ENCODE measurements at regions not wholly inside any gene's neighbourhood (a gene's known extent, or its start where the extent isn't known, plus 50 kb on each side); places are given as distances from the start of the nearest gene placed in this dataset.
"Not testable (repeated sequence)": the region's sequence is repeated elsewhere in the genome, so short reads cannot be mapped to it uniquely, and the experiment has no call there.

DNA sequence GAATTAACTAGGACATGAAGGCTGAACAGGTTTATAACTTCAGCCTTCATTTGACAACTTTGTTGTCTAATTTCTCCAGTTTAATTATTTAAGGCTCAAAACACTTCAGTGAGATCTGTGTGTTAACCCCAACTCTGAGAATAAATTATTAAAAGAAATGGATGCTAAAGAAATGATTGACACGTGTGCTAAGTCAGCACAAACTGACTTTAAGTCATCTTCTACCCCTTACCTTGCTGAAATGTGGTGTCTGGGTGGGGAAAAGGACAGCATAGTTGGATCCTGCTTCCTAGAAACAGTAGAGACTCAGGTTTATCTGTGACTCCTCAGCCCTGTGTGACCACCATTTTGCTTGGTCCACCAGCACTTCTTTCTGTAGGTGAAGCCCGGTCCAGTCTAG lies 324.8 kb upstream of the NPSR1 start:
- DNase-seq (ENCODE audit: low read depth): no peak

DNA sequence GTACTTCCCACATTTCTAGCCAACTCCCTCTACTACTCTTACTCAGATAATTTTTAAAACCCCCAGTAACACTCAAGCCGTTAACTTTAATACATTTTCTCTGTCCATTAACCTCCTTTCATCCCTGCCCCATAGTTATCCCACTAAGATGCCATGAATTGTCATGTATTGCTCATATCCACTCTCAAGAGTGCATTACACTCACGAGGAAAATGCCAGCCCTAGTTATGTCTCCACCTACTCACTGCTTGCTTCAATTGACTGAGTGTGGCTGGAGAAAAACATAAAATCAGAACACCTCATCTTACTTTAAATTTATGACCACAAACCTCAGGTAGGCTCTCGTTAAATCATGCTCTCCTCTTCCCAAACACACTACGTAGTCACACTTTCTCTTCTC lies 324.1 kb upstream of the NPSR1 start:
- no peak for DNase-seq (ENCODE audit: low read depth)

DNA sequence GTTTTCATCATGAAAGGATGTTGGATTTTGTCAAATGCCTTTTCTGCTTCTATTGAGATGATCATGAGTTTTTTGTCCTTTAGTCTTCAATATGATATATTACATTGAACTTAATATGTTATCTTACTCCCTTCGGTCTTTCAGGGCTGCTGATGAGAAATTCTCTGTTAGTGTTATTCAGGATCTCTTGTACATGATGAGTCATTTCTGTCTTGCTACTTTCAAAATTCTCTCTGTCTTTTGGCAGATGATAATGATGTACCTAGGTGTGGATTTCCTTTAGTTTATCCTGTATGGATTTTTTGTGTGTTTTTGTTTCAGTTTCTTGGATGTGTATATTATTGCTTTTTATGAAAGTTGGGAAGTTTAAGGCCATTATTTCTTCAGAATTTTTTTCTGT lies 320.9 kb upstream of the NPSR1 start:
- DNase-seq (ENCODE audit: low read depth): no peak

DNA sequence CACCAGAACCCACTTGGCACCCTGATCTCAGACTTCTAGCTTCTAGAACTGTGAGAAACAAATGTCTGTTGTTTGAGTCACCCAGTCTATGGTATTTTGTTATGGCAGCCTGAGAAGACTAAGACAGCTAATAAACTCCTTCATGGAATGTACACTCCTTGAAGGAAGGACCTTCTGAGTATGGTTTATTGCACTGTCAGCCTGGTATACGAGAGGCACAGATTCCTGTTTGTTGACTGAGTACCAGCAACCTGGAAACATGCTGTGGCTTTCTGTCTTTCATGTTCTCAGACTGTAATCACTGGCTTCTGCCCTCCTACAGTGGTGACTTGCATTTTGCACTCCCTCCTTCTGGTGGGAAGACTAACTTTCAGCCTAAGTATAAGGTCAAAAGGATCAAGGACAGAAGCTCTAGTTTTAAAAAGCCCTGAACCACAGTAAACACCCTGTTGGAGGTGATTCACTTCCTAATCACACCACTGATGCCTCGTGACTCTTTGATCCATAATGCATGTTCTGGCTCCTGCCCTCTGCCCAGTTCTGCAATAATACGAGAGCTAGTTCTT lies 319.0 kb upstream of the NPSR1 start:
- DNase-seq (ENCODE audit: low read depth): no peak

DNA sequence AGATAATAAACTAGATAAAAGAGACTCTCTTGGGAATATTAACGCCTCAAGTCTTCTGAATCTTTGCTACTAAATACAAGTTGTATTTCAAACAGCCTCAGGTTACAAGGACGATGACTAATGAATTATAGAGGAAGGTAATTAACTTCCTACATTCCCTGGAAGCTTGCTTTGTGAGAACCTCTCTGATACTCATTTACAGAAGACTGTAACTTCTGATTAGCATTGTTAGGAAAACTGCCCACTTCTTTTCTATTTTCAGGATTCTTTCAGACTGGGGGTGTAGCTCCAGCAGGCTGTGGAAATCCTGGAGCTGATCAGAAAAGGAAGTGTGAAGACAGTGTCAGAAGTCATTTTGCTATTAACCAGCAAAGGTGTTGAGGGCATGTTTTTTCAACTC lies 316.7 kb upstream of the NPSR1 start:
- DNase-seq (ENCODE audit: low read depth): no peak

DNA sequence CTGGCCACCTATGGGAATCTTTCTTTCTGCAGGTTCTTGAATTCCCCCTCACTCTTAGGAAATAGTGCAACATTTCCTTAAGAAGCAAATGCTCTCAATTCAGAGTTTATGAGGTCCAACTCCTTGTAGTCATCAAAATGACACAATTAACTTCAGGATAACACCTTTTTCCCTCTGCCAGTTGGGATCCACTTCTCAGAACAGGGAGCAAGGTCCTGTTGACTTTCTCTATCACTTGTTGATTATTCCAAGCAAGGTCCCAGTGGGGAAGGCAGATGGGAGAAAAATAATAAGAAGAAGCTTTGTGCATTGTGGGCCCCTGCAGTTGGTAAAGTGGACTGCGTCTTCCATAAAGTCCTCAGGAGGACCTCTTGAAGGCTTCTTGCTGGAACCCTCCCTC lies 315.6 kb upstream of the NPSR1 start:
- DNase-seq (ENCODE audit: low read depth): no peak

DNA sequence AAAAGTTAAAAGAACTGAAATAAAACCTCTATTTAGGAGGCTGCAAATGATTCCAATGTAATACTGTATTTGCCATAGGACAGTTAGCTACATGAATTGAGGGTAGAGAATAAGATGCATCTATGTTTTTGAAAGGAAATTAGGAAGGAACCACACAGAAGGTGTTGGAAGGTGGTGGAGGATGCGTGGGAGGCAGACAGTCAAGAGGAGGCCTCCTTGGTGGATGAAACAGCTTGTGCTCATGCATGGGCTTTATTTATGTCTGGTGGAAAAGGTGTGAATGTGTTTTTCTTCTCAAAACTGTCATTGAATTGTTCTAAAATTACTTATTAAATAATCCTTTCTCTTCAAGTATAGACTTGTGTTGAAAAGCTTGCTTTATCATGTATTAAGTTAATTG lies 314.4 kb upstream of the NPSR1 start:
- no peak for DNase-seq (ENCODE audit: low read depth)

DNA sequence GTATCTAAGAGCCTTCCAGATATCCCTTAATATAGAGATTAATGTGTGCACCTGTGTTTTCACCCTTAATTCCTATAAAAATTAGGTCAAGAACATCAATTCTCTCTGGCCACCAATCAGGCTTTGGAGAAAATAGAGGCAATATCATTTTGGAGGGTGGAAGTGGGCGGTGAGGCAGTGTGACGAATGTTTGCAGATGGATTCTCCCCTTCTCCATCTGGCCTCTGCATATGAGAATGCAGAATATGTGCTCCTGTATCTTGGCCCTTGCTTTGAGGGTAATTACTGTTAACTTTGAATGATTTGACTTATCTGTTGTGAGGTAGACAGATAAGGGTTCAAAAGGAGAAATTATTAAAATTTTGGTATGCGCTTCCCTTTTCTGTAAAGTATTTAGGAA lies 304.0 kb upstream of the NPSR1 start:
- DNase-seq (ENCODE audit: low read depth): no peak

DNA sequence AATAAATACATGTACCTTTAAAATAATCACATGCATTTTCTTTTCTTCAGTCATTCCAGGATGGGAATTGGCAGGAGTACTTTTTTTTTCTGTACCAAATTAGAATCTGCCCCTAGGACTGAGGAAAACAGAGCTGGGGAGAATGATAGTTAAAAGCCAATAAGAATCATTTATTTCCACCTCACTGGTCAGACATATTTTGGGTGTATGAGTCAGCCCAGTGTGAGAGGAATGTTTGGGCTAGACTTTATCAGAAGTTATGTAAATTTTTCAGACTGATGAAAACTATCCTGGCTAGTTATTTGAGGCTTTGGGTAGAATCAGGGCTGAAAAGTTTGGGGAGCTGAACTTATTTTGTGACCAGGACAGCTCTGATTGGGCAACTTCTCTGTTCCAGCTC lies 303.1 kb upstream of the NPSR1 start:
- DNase-seq (ENCODE audit: low read depth): no peak

DNA sequence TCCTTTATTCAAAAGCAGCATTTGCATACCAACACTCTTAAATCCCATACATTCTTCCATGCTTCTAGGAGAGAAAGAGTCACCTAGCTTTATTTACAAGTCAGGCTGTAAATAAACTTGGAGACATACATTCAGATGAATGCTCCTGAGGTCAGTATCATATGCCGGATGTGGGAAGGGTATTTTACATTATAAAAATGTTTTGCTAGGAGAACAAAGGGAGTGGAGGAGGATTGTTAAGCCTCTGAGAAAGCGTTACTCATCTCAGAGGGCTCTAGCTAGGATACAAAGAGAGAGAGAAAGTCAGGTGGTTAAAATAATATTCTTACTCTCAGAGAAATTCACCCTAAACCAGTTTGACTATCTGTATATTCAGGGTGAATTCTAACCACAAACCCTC lies 300.9 kb upstream of the NPSR1 start:
- no peak for DNase-seq (ENCODE audit: low read depth)

DNA sequence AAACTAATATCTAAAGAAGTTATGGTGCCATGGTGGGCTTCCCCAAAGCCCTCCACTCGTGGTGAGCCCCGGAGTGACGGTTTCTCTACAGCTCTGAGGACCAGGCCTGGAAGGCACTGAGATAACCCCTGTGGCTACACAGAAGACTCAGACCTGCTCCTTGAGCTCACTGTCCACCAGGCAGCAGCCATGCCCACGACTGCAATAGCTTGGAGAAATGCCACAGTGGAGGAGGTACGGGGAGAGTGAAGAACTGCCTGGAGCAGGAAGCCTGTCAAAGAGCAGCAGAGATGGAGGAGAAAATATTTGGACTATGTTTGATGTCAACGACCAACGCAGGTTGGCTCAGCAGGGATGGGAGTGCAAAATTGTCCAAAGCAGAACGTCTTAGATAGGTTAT lies 300.1 kb upstream of the NPSR1 start:
- DNase-seq (ENCODE audit: low read depth): no peak

DNA sequence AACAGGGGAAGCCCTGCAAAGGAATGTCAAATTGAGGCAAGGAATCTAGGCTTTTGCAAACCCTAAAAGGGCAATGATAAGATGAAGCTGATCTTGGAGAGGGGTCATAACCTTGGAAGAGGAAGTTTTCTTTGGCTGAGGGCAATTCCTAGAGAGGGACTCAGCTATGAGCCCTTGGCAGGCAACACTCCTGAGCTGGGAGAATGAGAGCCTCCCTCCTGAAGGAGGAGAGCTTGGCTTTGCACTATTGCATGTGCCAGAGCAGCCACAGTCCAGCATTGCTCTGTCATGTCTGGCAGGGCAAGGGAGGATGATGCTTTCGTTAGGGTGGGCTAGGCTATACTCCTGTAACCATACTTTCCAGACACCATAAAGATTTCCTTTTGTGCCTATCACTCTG lies 299.4 kb upstream of the NPSR1 start:
- DNase-seq (ENCODE audit: low read depth): not testable (repeated sequence)

DNA sequence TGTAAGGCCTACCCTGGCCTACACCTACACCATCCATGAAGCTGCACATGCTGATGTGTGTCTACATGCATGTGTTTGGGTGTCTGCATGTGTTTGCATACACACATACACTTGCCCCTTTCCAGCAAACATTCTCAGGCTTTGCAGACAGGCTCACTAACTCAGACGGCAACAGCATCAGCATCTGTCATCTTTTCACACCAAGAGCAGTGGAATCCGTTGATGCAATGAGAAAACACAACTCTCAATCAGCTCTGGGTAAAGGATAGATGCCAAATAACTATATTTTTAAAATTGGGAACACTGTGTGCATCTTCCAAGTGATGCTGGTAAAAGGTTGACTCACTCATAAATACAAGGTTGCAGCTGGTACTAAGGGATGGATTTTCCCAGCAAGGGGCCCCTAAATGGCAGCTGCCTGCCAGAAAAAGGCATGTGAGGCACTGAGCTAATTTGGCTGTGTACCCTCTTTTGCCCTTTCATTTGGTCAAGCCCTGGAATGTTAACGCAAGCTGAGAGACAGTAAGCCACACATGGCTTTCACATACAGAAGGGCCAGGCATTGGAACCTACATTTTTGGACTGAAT lies 296.3 kb upstream of the NPSR1 start:
- DNase-seq (ENCODE audit: low read depth): no peak

DNA sequence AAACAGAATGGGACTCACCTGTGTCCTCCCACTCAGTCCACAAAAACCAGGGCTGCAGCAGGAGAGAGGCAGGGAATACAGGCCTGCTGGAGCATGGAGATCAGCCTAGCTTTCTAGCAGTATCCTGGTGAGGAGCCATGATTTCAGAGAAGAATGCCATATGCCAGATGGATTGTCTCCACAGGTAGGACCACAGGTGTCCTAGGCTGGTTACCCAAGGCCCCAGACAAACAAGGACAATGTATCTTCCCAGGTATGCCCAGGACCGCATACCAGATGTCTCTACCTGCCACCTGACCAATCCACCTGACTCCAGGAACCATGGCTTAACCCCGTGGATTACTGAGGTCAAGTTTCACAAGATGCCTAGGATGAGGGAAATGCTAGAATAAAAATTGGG lies 295.4 kb upstream of the NPSR1 start:
- no peak for DNase-seq (ENCODE audit: low read depth)

DNA sequence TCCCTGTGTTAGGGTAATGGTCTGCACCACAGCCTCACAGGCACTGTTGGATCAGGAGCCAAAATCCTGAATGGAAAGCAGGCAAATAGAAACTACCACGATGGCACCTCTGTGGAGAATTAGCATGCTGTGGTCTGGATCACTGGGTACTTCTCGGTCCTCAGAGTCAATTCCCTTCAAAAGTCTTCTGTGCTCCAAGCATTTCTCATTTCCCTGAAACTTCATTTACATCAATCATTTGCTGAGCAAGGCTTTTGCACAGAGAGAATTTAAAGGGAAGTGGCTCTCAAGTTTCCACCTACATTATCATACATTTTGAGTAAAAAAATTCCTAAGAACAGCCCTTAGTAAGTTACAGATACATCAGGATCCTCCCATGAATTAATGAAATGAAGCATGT lies 293.9 kb upstream of the NPSR1 start:
- DNase-seq (ENCODE audit: low read depth): no peak

DNA sequence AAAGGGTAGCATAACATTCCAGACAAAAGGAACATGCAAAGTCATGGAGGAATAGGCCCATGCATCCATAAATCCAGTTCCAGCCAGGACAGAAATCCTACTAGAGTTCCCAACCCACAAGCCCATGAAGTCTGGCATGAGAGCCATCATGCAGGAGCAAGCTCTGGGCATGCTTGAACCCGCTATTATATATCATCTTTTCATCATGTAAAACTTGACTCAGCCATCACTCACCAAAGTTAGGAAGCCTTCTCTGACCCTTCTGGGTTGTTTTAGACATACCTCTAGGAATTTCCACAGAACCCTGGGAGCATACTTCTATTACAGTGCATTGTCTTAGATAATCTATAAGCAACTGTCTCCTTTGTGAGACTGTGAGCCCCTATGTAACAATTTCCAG lies 293.0 kb upstream of the NPSR1 start:
- DNase-seq (ENCODE audit: low read depth): no peak

DNA sequence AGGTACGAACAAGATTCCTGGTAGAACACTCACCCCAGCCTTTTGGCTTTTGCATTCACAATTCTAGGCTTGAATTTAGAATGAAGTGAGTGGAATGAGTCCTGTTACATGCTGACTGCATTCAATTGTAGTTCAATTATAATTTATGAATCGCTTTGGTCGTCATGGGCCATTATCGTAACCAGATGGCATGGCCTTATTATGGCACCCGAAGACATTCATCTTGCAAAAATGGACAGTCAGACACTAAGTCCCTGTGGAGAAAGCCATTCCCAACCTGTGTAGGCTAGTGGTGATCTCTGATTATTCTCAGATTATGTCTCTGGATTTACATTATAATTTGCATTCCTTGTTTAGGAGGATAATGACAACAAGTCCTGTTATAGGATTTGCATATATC lies 292.4 kb upstream of the NPSR1 start:
- DNase-seq (ENCODE audit: low read depth): no peak

DNA sequence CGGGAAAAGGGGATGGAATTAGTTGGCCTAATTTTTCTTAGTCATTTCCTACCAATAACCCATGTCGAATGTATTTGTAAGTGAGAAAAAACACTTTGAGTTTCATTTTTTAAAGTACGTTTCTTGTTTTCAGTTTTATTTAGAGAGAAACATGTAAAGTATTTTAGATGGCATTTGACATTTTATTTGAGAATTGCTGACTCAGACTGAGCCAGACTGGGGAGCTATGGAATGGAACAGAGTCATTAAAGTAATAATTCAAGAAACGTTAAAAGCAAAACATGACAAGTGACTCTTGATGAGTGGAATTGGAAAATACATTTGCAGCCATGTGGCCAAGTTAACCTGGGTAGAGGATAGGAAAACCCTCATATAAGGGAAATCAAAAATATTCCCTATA lies 286.1 kb upstream of the NPSR1 start:
- DNase-seq (ENCODE audit: low read depth): no peak

DNA sequence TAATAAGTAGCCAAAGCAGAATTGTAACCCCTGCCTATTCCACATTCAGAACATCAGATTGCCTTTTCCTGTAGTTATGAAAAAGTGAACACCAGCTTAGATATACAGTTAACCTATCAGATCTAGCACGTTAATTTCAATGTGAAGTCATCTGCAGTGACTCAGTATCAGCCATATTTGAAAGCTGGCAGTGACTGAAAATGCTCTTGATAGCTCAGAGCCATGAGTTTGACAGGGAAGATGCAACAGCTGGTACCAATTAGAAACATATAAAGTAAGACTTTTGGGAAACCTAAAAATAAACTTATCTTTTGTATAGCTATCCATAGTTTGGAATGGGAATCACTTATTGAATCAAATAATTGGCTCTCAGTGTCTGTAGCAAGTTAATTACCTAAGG lies 284.1 kb upstream of the NPSR1 start:
- no peak for DNase-seq (ENCODE audit: low read depth)

DNA sequence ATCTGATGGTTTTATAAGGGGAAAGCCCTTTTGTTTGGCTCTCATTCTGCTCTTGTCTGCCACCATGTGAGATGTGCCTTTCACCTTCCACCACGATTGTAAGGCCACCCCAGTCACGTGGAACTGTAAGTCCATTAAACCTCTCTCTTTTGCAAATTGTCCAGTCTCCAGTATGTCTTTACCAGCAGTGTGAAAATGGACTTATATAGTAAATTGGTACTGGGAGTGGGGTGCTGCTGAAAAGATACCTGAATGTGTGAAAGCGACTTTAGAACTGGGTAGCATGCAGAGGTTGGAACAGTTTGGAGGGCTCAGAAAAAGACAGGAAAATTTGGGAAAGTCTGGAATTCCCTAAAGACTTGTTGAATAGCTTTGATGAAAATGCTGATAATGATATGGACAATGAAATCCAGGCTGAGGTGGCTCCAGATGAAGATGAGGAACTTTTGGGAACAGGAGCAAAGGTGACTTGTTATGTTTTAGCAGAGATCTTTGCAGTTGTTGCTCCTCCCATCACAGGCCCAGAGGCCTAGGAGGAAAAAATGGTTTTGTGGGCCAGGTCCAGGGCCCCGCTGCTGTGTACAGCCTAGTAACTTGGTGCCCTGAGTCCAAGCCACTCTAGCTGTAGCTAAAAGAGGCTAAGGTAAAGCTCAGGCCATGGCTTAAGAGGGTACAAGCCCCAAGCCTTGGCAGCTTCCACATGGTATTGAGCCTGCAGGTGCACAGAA lies 275.7 kb upstream of the NPSR1 start:
- no peak for DNase-seq (ENCODE audit: low read depth)

DNA sequence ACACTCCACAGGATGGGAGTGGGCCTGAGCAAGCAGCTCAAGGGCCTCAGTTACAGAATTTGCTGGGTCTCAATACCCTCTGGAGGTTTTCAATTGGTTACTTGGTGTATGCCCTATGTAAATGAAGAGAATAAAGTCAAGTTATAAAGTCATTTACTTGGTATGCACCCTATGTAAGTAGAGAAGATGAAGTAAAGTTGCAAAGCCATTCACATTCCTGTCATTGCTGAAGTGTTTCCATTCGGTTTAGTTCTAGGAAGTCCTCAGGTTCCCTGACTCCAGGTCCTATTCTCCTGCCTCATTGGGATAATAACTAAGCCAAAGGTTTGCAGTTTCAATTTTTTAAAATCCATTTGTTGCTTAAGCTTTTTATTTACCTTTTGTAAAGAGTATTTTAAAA lies 272.6 kb upstream of the NPSR1 start:
- DNase-seq (ENCODE audit: low read depth): no peak

DNA sequence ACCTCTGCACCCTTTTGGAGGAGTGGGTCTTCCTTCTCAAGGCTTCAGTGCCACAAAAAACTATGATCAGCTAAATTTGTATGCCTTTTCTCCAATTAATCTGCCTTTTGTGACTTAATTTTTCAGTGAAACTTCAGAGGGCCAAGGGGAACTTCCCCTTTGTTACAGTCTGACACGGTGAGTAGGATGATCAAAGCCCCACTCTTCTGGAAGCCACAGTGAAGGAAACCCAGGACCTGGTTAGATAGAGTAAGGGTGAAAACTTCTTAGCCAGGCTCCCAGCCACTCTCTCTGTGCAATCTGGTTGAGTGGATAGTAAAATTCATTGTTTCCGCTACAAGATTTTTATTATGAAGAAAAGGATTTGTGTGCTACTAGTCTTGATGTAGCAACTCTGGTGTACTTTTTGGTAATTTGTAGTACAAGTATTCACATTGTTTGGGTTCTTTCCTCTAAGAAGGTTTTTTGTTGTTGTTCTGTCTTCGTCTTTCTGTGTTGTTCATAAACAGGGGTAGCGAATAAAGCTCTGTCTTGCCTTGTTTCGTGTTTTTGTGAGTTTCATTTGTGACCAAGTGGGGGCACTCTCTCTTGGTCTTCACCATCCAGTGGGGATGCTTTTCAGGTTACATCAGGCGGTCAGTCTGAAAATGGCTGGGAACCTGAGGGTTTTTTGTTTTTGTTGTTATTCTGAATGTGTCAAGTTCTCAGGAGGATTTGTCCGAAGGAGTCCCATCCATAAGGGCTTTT lies 268.5 kb upstream of the NPSR1 start:
- no peak for DNase-seq (ENCODE audit: low read depth)

DNA sequence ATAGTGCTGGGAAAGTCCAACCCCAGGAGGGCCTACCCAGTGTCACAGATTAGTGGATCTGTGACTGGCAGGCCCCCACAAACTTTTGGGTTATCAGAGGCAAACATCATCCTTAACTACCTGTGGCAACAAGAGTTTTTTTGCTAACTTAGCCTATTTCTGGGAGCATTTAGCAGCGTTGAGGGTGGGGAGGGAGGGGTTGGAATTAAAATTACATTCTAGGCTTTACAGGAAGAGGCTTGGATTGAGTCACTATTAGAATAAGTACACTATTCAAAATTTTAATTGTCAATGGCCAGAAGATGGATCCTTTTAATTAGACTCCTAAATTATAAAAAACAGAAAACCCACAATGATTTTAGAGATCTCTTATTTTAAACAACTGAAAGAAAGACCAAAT lies 267.9 kb upstream of the NPSR1 start:
- no peak for DNase-seq (ENCODE audit: low read depth)

All from fibroblast of gingiva (primary cell).